ENCODE measurements at regions not wholly inside any gene's neighbourhood (a gene's known extent, or its start where the extent isn't known, plus 50 kb on each side); places are given as distances from the start of the nearest gene placed in this dataset.
A peak's percentile ranks its signal among the peaks of the same experiment; 100 is the strongest.
"Not testable (repeated sequence)": the region's sequence is repeated elsewhere in the genome, so short reads cannot be mapped to it uniquely, and the experiment has no call there.

- no peak for TF ChIP-seq Cebpa-rat (IDR thresholded peaks at IDR 0.05)
- H3K27ac ChIP-seq = no peak overlapping the region
- no peak overlapping the region for H3K4me3 ChIP-seq
- H3K9me3 ChIP-seq = peaks cover 3% of the 10 kb centered on the region
- no peak overlapping the region for H3K9ac ChIP-seq
- H4K20me1 ChIP-seq = no peaks in the 10 kb centered on the region
- H3K4me1 ChIP-seq = no peaks in the 10 kb centered on the region
- no peaks in the 10 kb centered on the region for H3K27me3 ChIP-seq
- no peaks in the 10 kb centered on the region for H3K36me3 ChIP-seq
- H3K4me2 ChIP-seq = no peak overlapping the region
Measured at GRCh38 chr2:166750624-166751023, 137.7 kb upstream of the XIRP2 start.

- H3K27ac ChIP-seq, H3K9ac ChIP-seq, H3K4me1 ChIP-seq, H3K36me3 ChIP-seq, H3K4me3 ChIP-seq, H3K27me3 ChIP-seq, H4K20me1 ChIP-seq, H3K4me2 ChIP-seq: not testable (repeated sequence)
- peaks cover 68% of the 10 kb centered on the region for H3K9me3 ChIP-seq
Measured at GRCh38 chr2:166744117-166744516, 144.2 kb upstream of the XIRP2 start.

- H3K27me3 ChIP-seq, H4K20me1 ChIP-seq, H3K36me3 ChIP-seq, H3K27ac ChIP-seq, H3K4me2 ChIP-seq, H3K4me3 ChIP-seq, H3K9ac ChIP-seq, H3K4me1 ChIP-seq: not testable (repeated sequence)
- peaks cover 75% of the 10 kb centered on the region for H3K9me3 ChIP-seq
Measured at GRCh38 chr2:166743482-166743881, 144.8 kb upstream of the XIRP2 start.

- Histone ChIP-seq H3K27ac (peak overlapping the region; percentile 70), H3K4me1 (peaks cover 54% of the 10 kb centered on the region), H3K9ac (no peak overlapping the region), H3K27me3 (no peaks in the 10 kb centered on the region), H4K20me1 (no peaks in the 10 kb centered on the region), H3K36me3 (no peaks in the 10 kb centered on the region), H3K4me2 (peak overlapping the region; percentile 50), H3K9me3 (peaks cover 54% of the 10 kb centered on the region), H3K4me3 (no peak overlapping the region; the same call in 1 of the 2 replicates)
- no peak for TF ChIP-seq Cebpa-rat (IDR thresholded peaks at IDR 0.05)
Measured at GRCh38 chr2:166727095-166727494, 161.2 kb upstream of the XIRP2 start.

- peaks cover 55% of the 10 kb centered on the region for H3K4me1 ChIP-seq
- no peak overlapping the region for H3K9ac ChIP-seq
- H3K36me3 ChIP-seq = no peaks in the 10 kb centered on the region
- H3K9me3 ChIP-seq = peaks cover 63% of the 10 kb centered on the region
- no peaks in the 10 kb centered on the region for H4K20me1 ChIP-seq
- H3K27me3 ChIP-seq = no peaks in the 10 kb centered on the region
- peak overlapping the region; percentile 70 for H3K27ac ChIP-seq
- H3K4me2 ChIP-seq = peak overlapping the region; percentile 50
- H3K4me3 ChIP-seq = no peak overlapping the region; the same call in 1 of the 2 replicates
- no peak for TF ChIP-seq Cebpa-rat (IDR thresholded peaks at IDR 0.05)
Measured at GRCh38 chr2:166725927-166726924, 162.1 kb upstream of the XIRP2 start.

GRCh38 chr2:166716968-166717367 lies 171.3 kb upstream of the XIRP2 start:
- H3K4me2 ChIP-seq = no peak overlapping the region
- no peaks in the 10 kb centered on the region for H3K36me3 ChIP-seq
- H3K9me3 ChIP-seq = peaks cover 22% of the 10 kb centered on the region
- H3K27ac ChIP-seq = no peak overlapping the region
- no peak overlapping the region for H3K9ac ChIP-seq
- TF ChIP-seq Cebpa-rat (IDR thresholded peaks at IDR 0.05) = no peak
- no peaks in the 10 kb centered on the region for H4K20me1 ChIP-seq
- H3K4me3 ChIP-seq = no peak overlapping the region
- H3K4me1 ChIP-seq = 0 out of 2 replicates have a peak, but pooled peaks cover 7% of the 10 kb centered on the region
- H3K27me3 ChIP-seq = no peaks in the 10 kb centered on the region

- peaks cover 13% of the 10 kb centered on the region for H3K4me1 ChIP-seq
- H3K4me2 ChIP-seq = no peak overlapping the region
- no peak for TF ChIP-seq Cebpa-rat (IDR thresholded peaks at IDR 0.05)
- H3K27ac ChIP-seq = no peak overlapping the region
- H3K9ac ChIP-seq = no peak overlapping the region
- no peaks in the 10 kb centered on the region for H4K20me1 ChIP-seq
- H3K27me3 ChIP-seq = no peaks in the 10 kb centered on the region
- no peaks in the 10 kb centered on the region for H3K36me3 ChIP-seq
- no peaks in the 10 kb centered on the region for H3K9me3 ChIP-seq
- H3K4me3 ChIP-seq = no peak overlapping the region
Measured at GRCh38 chr2:166700079-166700478, 188.2 kb upstream of the XIRP2 start.

GRCh38 chr2:166695154-166695553 lies 193.1 kb upstream of the XIRP2 start:
- Histone ChIP-seq H3K9ac (no peak overlapping the region), H3K4me1 (peaks cover 13% of the 10 kb centered on the region), H3K36me3 (no peaks in the 10 kb centered on the region), H3K4me2 (no peak overlapping the region), H3K27ac (no peak overlapping the region), H3K27me3 (no peaks in the 10 kb centered on the region), H3K9me3 (0 out of 2 replicates have a peak, but pooled peaks cover 7% of the 10 kb centered on the region), H3K4me3 (no peak overlapping the region), H4K20me1 (no peaks in the 10 kb centered on the region)
- no peak for TF ChIP-seq Cebpa-rat (IDR thresholded peaks at IDR 0.05)

- H3K36me3 ChIP-seq = not testable (repeated sequence)
Measured at GRCh38 chr2:166686057-166686456, 192.0 kb upstream of the SCN7A start.

GRCh38 chr2:166677996-166678395 lies 183.9 kb upstream of the SCN7A start:
- H3K4me3 ChIP-seq = no peak overlapping the region
- H3K36me3 ChIP-seq = no peaks in the 10 kb centered on the region
- H3K4me1 ChIP-seq = peaks cover 4% of the 10 kb centered on the region; the same call in 1 of the 2 replicates
- H4K20me1 ChIP-seq = no peaks in the 10 kb centered on the region
- no peaks in the 10 kb centered on the region for H3K27me3 ChIP-seq
- no peak overlapping the region for H3K4me2 ChIP-seq
- TF ChIP-seq Cebpa-rat (IDR thresholded peaks at IDR 0.05) = no peak
- peaks cover 7% of the 10 kb centered on the region; the same call in 1 of the 2 replicates for H3K9me3 ChIP-seq
- no peak overlapping the region for H3K27ac ChIP-seq
- H3K9ac ChIP-seq = no peak overlapping the region

More at GRCh38 chr2:166686057-166686456, 192.0 kb upstream of the SCN7A start:
- H3K27me3 ChIP-seq, H3K27ac ChIP-seq, H4K20me1 ChIP-seq, H3K4me1 ChIP-seq, H3K4me3 ChIP-seq, H3K4me2 ChIP-seq, H3K9ac ChIP-seq: not testable (repeated sequence)
- 0 out of 2 replicates have a peak, but pooled peaks cover 10% of the 10 kb centered on the region for H3K9me3 ChIP-seq
